ENCODE measurements at regions not wholly inside any gene's neighbourhood (a gene's known extent, or its start where the extent isn't known, plus 50 kb on each side); places are given as distances from the start of the nearest gene placed in this dataset.

DNA sequence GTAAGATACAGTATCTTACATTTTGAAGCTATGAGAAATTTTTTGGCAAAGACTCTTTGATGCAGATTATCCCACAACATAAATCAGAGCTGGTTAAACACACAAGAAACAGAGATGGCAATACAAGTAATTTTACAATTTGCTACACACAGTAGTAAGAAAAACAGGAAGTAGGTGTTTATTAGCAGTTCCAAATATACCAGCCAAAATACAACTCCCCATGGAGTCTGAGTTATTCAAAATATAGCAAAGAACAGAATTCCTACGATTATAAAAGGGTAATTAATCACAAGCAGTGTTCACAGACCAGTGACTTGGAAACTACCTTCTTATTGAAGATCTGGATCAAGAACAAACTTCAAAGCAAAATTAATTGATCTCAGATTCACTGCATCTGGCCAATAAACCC is 83.9 kb downstream of the BMP4 start:
- H4K20me1 ChIP-seq (ENCODE audit: insufficient read depth, low read length), result no peaks in the 10 kb centered on the region
- H3K27ac ChIP-seq (ENCODE audit: low read depth, low read length, poor library complexity, severe bottlenecking), result no peak overlapping the region
- no peak overlapping the region for H2AFZ ChIP-seq (ENCODE audit: low read length)
- H3K27me3 ChIP-seq (ENCODE audit: insufficient read depth, low read length), result no peaks in the 10 kb centered on the region
- no peaks in the 10 kb centered on the region for H3F3A ChIP-seq (ENCODE audit: insufficient read depth, low read length)
- no peaks in the 10 kb centered on the region for H3K4me1 ChIP-seq (ENCODE audit: insufficient read depth, low read length, severe bottlenecking)
- no peaks in the 10 kb centered on the region for H3K9me2 ChIP-seq (ENCODE audit: low read depth, low read length)
- no peak overlapping the region for H3K4me3 ChIP-seq (ENCODE audit: low read depth, low read length, poor library complexity, severe bottlenecking)
- no peak overlapping the region for H3K9ac ChIP-seq (ENCODE audit: low read length)
- TF ChIP-seq, protein P1, sequence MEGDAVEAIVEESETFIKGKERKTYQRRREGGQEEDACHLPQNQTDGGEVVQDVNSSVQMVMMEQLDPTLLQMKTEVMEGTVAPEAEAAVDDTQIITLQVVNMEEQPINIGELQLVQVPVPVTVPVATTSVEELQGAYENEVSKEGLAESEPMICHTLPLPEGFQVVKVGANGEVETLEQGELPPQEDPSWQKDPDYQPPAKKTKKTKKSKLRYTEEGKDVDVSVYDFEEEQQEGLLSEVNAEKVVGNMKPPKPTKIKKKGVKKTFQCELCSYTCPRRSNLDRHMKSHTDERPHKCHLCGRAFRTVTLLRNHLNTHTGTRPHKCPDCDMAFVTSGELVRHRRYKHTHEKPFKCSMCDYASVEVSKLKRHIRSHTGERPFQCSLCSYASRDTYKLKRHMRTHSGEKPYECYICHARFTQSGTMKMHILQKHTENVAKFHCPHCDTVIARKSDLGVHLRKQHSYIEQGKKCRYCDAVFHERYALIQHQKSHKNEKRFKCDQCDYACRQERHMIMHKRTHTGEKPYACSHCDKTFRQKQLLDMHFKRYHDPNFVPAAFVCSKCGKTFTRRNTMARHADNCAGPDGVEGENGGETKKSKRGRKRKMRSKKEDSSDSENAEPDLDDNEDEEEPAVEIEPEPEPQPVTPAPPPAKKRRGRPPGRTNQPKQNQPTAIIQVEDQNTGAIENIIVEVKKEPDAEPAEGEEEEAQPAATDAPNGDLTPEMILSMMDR (IDR thresholded peaks at IDR 0.05; ENCODE audit: low read length), result no peak
- no peak for TF ChIP-seq EZH2 (IDR thresholded peaks at IDR 0.05; ENCODE audit: borderline replicate concordance, low read length)
- H3K36me3 ChIP-seq (ENCODE audit: insufficient read depth, low read length), result no peaks in the 10 kb centered on the region
- H3K4me2 ChIP-seq (ENCODE audit: low read length), result no peak overlapping the region
- no peaks in the 10 kb centered on the region for H3K79me2 ChIP-seq (ENCODE audit: insufficient read depth, low read length)
- H3K9me3 ChIP-seq (ENCODE audit: low read length), result no peaks in the 10 kb centered on the region

DNA sequence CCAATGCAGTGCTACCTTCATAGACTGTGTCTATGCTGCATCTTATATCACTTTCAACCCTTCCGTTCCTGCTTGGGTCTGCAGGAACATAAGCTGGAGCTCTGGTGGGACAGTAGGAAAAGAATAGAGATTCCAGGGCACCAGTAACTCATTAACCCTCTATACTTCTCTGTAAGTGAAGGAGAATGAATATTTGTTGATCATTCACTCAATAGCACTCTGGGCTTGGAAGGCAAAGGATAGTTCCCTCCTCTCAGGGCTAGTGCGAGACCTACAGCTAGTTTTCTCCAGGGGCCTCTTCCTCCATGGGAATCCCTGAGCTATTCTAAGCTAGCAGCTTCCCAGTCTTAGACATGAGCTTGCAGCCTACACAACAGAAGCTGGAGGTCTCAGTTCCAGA is 84.7 kb downstream of the BMP4 start:
- no peak overlapping the region for H3K9ac ChIP-seq (ENCODE audit: low read length)
- no peaks in the 10 kb centered on the region for H3F3A ChIP-seq (ENCODE audit: insufficient read depth, low read length)
- H3K79me2 ChIP-seq (ENCODE audit: insufficient read depth, low read length), result no peaks in the 10 kb centered on the region
- TF ChIP-seq EZH2 (IDR thresholded peaks at IDR 0.05; ENCODE audit: borderline replicate concordance, low read length), result no peak
- TF ChIP-seq, protein P1 (IDR thresholded peaks at IDR 0.05; ENCODE audit: low read length), result no peak
- no peaks in the 10 kb centered on the region for H3K9me2 ChIP-seq (ENCODE audit: low read depth, low read length)
- H3K27me3 ChIP-seq (ENCODE audit: insufficient read depth, low read length), result no peaks in the 10 kb centered on the region
- no peaks in the 10 kb centered on the region for H3K4me1 ChIP-seq (ENCODE audit: insufficient read depth, low read length, severe bottlenecking)
- no peak overlapping the region for H3K4me3 ChIP-seq (ENCODE audit: low read depth, low read length, poor library complexity, severe bottlenecking)
- no peak overlapping the region for H3K4me2 ChIP-seq (ENCODE audit: low read length)
- H4K20me1 ChIP-seq (ENCODE audit: insufficient read depth, low read length), result no peaks in the 10 kb centered on the region
- H3K27ac ChIP-seq (ENCODE audit: low read depth, low read length, poor library complexity, severe bottlenecking), result no peak overlapping the region
- no peak overlapping the region for H2AFZ ChIP-seq (ENCODE audit: low read length)
- no peaks in the 10 kb centered on the region for H3K9me3 ChIP-seq (ENCODE audit: low read length)
- H3K36me3 ChIP-seq (ENCODE audit: insufficient read depth, low read length), result no peaks in the 10 kb centered on the region

DNA sequence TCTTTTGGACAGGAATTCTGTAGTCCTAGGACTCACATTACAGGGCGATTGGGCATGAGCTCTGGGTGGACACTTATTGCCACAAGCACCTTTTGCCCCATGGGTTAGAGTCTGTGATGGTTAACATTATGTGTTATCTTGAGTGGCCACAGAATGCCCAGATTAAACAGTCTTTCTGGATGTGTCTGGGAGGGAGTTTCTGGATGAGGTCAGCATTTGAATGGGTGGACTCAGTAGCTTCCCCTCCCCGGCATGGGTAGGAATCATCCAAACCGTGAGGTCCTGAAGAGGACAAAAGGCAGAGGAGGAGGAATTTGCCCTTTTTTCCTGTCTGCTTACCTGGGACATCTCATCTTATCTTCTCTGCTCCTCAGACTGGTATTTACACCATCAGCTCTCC is 85.6 kb downstream of the BMP4 start:
- H3K9me3 ChIP-seq (ENCODE audit: low read length), result no peaks in the 10 kb centered on the region
- H3K4me1 ChIP-seq (ENCODE audit: insufficient read depth, low read length, severe bottlenecking), result no peaks in the 10 kb centered on the region
- no peaks in the 10 kb centered on the region for H3K79me2 ChIP-seq (ENCODE audit: insufficient read depth, low read length)
- no peaks in the 10 kb centered on the region for H4K20me1 ChIP-seq (ENCODE audit: insufficient read depth, low read length)
- H2AFZ ChIP-seq (ENCODE audit: low read length), result no peak overlapping the region
- H3K27ac ChIP-seq (ENCODE audit: low read depth, low read length, poor library complexity, severe bottlenecking), result no peak overlapping the region
- H3K4me2 ChIP-seq (ENCODE audit: low read length), result no peak overlapping the region
- no peaks in the 10 kb centered on the region for H3K27me3 ChIP-seq (ENCODE audit: insufficient read depth, low read length)
- no peak overlapping the region for H3K9ac ChIP-seq (ENCODE audit: low read length)
- H3K36me3 ChIP-seq (ENCODE audit: insufficient read depth, low read length), result no peaks in the 10 kb centered on the region
- TF ChIP-seq, protein P1 (IDR thresholded peaks at IDR 0.05; ENCODE audit: low read length), result no peak
- no peak for TF ChIP-seq EZH2 (IDR thresholded peaks at IDR 0.05; ENCODE audit: borderline replicate concordance, low read length)
- no peak overlapping the region for H3K4me3 ChIP-seq (ENCODE audit: low read depth, low read length, poor library complexity, severe bottlenecking)
- no peaks in the 10 kb centered on the region for H3F3A ChIP-seq (ENCODE audit: insufficient read depth, low read length)
- H3K9me2 ChIP-seq (ENCODE audit: low read depth, low read length), result no peaks in the 10 kb centered on the region
